ENCODE measurements at regions not wholly inside any gene's neighbourhood (a gene's known extent, or its start where the extent isn't known, plus 50 kb on each side); places are given as distances from the start of the nearest gene placed in this dataset.
"Not testable (repeated sequence)": the region's sequence is repeated elsewhere in the genome, so short reads cannot be mapped to it uniquely, and the experiment has no call there.

GRCh38 chr4:132203618-132204017, 945.5 kb upstream of the PCDH10 start:
- Histone ChIP-seq H3K27ac (replicated peaks) (no peak overlapping the region), H3K9me3 (replicated peaks) (no peaks in the 10 kb centered on the region), H3K36me3 (no peaks in the 10 kb centered on the region), H3K4me3 (no peak overlapping the region), H3K4me1 (no peaks in the 10 kb centered on the region), H3K27me3 (ENCODE audit: low read depth) (no peaks in the 10 kb centered on the region)
- no peak for DNase-seq
- no peak for TF ChIP-seq CTCF (IDR thresholded peaks at IDR 0.05; ENCODE audit: borderline replicate concordance)
- intact Hi-C loops (cut with micrococcal nuclease): no loop called here

- Histone ChIP-seq H3K4me3 (no peak overlapping the region), H3K4me1 (no peaks in the 10 kb centered on the region), H3K36me3 (no peaks in the 10 kb centered on the region), H3K27me3 (ENCODE audit: low read depth) (no peaks in the 10 kb centered on the region), H3K9me3 (replicated peaks) (no peaks in the 10 kb centered on the region), H3K27ac (replicated peaks) (no peak overlapping the region)
- no peak for TF ChIP-seq CTCF (IDR thresholded peaks at IDR 0.05; ENCODE audit: borderline replicate concordance)
- no peak for DNase-seq
- intact Hi-C loops (cut with micrococcal nuclease): no loop called here
Measured at GRCh38 chr4:132214519-132214918, 934.6 kb upstream of the PCDH10 start.

GRCh38 chr4:132218406-132218805, 930.7 kb upstream of the PCDH10 start:
- Histone ChIP-seq H3K9me3 (replicated peaks) (peaks cover 3% of the 10 kb centered on the region), H3K36me3 (no peaks in the 10 kb centered on the region)

GRCh38 chr4:132227151-132227856, 921.8 kb upstream of the PCDH10 start:
- TF ChIP-seq CTCF (IDR thresholded peaks at IDR 0.05; ENCODE audit: borderline replicate concordance): no peak
- Histone ChIP-seq H3K36me3 (no peaks in the 10 kb centered on the region), H3K27ac (replicated peaks) (no peak overlapping the region), H3K4me1 (no peaks in the 10 kb centered on the region), H3K27me3 (ENCODE audit: low read depth) (no peaks in the 10 kb centered on the region), H3K4me3 (peak overlapping the region; percentile 22), H3K9me3 (replicated peaks) (peaks cover 27% of the 10 kb centered on the region)
- no peak for DNase-seq
- intact Hi-C loops (cut with micrococcal nuclease): no loop called here

More at GRCh38 chr4:132218406-132218805, 930.7 kb upstream of the PCDH10 start:
- DNase-seq: no peak
- Histone ChIP-seq H3K27ac (replicated peaks) (no peak overlapping the region), H3K4me3 (no peak overlapping the region), H3K4me1 (no peaks in the 10 kb centered on the region), H3K27me3 (ENCODE audit: low read depth) (no peaks in the 10 kb centered on the region)
- intact Hi-C loops (cut with micrococcal nuclease): no loop called here
- TF ChIP-seq CTCF (IDR thresholded peaks at IDR 0.05; ENCODE audit: borderline replicate concordance): no peak

GRCh38 chr4:132227857-132228165, 921.3 kb upstream of the PCDH10 start:
- H3K36me3 ChIP-seq; intact Hi-C loops (cut with micrococcal nuclease); H3K27me3 ChIP-seq (ENCODE audit: low read depth); DNase-seq; H3K27ac ChIP-seq (replicated peaks); H3K4me1 ChIP-seq: not testable (repeated sequence)
- H3K4me3 ChIP-seq: peak overlapping the region; percentile 22
- peaks cover 26% of the 10 kb centered on the region for H3K9me3 ChIP-seq (replicated peaks)
- peak; percentile 31 for TF ChIP-seq CTCF (IDR thresholded peaks at IDR 0.05; ENCODE audit: borderline replicate concordance)

Measured in left ventricle myocardium inferior (tissue), 1 donor.